ENCODE measurements at regions not wholly inside any gene's neighbourhood (a gene's known extent, or its start where the extent isn't known, plus 50 kb on each side); places are given as distances from the start of the nearest gene placed in this dataset.

DNA sequence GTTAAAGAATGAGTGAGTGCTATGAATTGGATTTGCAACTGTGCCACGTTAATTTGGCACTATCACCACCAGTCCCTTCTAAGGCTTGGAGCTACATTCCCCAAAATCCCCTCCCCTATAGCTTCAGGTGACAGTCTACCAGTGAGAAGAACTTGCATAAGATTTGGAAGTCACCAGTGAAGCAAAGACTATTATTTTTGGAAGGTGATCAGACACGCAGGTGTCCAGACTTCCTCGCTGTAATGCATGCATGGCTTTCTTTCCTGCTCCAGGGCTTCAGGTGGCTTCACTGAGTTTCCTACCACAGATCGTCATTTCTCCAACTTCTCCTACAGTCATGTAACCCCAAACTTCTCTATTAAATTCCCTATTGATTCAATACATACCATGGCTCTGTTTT is 61.4 kb downstream of the SLC41A2 start:
- DNase-seq (ENCODE audit: unreplicated experiment) = no peak
- Mint-ChIP-seq H3K27ac (ENCODE audit: low read depth, unreplicated experiment) (no peak overlapping the region), H3K9me3 (ENCODE audit: unreplicated experiment) (no peaks in the 10 kb centered on the region), H3K4me3 (ENCODE audit: unreplicated experiment) (no peak overlapping the region), H3K27me3 (ENCODE audit: insufficient read depth, unreplicated experiment) (no peaks in the 10 kb centered on the region), H3K4me1 (ENCODE audit: insufficient read depth, unreplicated experiment) (no peaks in the 10 kb centered on the region), H3K36me3 (ENCODE audit: insufficient read depth, unreplicated experiment) (no peaks in the 10 kb centered on the region)
- TF ChIP-seq CTCF (IDR thresholded peaks at IDR 0.05; ENCODE audit: unreplicated experiment) = no peak
- no TSS peak for BruUV-seq (replicated peaks)
- CTCF ChIA-PET = no interaction called here
- POLR2A ChIA-PET = interaction anchor here (1.8 kb wide), 1 partner anchor 9 kb away, joined by 5 read pairs; no protein-coding TSS in a partner anchor
- intact Hi-C loops (cut with micrococcal nuclease) = no loop called here

DNA sequence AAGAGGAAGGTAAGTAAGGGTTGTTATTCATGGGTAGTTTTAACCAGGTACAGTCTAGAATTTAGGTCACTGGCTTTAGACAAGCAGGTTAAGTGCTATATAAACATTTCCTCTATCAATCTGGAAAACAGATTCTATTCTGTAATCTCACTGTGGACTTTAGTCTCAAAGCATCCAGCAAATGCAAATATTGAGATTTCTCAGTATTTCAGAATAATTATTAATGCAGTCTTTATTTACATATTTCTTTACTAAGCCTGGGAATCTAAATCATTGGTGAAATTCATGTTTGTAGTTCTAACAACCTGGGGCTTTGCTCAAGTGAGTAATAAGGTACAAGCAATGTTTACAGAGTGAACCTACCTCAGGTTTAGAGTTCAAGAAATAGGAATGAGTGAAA is 61.9 kb downstream of the SLC41A2 start:
- Mint-ChIP-seq H3K36me3 (ENCODE audit: insufficient read depth, unreplicated experiment) (no peaks in the 10 kb centered on the region), H3K27ac (ENCODE audit: low read depth, unreplicated experiment) (no peak overlapping the region), H3K4me3 (ENCODE audit: unreplicated experiment) (no peak overlapping the region), H3K9me3 (ENCODE audit: unreplicated experiment) (no peaks in the 10 kb centered on the region), H3K4me1 (ENCODE audit: insufficient read depth, unreplicated experiment) (no peaks in the 10 kb centered on the region), H3K27me3 (ENCODE audit: insufficient read depth, unreplicated experiment) (no peaks in the 10 kb centered on the region)
- intact Hi-C loops (cut with micrococcal nuclease) = no loop called here
- TF ChIP-seq CTCF (IDR thresholded peaks at IDR 0.05; ENCODE audit: unreplicated experiment) = no peak
- BruUV-seq (replicated peaks) = no TSS peak
- POLR2A ChIA-PET = interaction anchor here (1.8 kb wide), 1 partner anchor 8 kb away, joined by 5 read pairs; no protein-coding TSS in a partner anchor
- no peak for DNase-seq (ENCODE audit: unreplicated experiment)
- CTCF ChIA-PET = interaction anchor here (0.6 kb wide), 1 partner anchor 618 kb away, joined by 5 read pairs; no protein-coding TSS in a partner anchor

GRCh38 chr12:104895415-104895814 is 62.7 kb downstream of the SLC41A2 start:
- CTCF ChIA-PET = interaction anchor here (1.2 kb wide), 1 partner anchor 514 kb away, joined by 5 read pairs; no protein-coding TSS in a partner anchor
- BruUV-seq (replicated peaks) = no TSS peak
- no peaks in the 10 kb centered on the region for H3K9me3 Mint-ChIP-seq (ENCODE audit: unreplicated experiment)
- intact Hi-C loops (cut with micrococcal nuclease) = no loop called here
- POLR2A ChIA-PET = interaction anchor here (0.6 to 1.8 kb wide), 3 partner anchors 7 to 135 kb away, joined by 3 to 5 read pairs (median 3); no protein-coding TSS in a partner anchor
- no peak for DNase-seq (ENCODE audit: unreplicated experiment)
- no peaks in the 10 kb centered on the region for H3K27me3 Mint-ChIP-seq (ENCODE audit: insufficient read depth, unreplicated experiment)
- no peak overlapping the region for H3K27ac Mint-ChIP-seq (ENCODE audit: low read depth, unreplicated experiment)
- peaks cover 4% of the 10 kb centered on the region for H3K36me3 Mint-ChIP-seq (ENCODE audit: insufficient read depth, unreplicated experiment)
- H3K4me1 Mint-ChIP-seq (ENCODE audit: insufficient read depth, unreplicated experiment) = no peaks in the 10 kb centered on the region
- TF ChIP-seq CTCF (IDR thresholded peaks at IDR 0.05; ENCODE audit: unreplicated experiment) = no peak
- H3K4me3 Mint-ChIP-seq (ENCODE audit: unreplicated experiment) = no peak overlapping the region

GRCh38 chr12:104890476-104891096 is 67.5 kb downstream of the SLC41A2 start:
- Mint-ChIP-seq H3K4me3 (ENCODE audit: unreplicated experiment) (no peak overlapping the region), H3K36me3 (ENCODE audit: insufficient read depth, unreplicated experiment) (peaks cover 4% of the 10 kb centered on the region), H3K27me3 (ENCODE audit: insufficient read depth, unreplicated experiment) (no peaks in the 10 kb centered on the region), H3K27ac (ENCODE audit: low read depth, unreplicated experiment) (no peak overlapping the region), H3K4me1 (ENCODE audit: insufficient read depth, unreplicated experiment) (no peaks in the 10 kb centered on the region), H3K9me3 (ENCODE audit: unreplicated experiment) (no peaks in the 10 kb centered on the region)
- intact Hi-C loops (cut with micrococcal nuclease) = no loop called here
- TF ChIP-seq CTCF (IDR thresholded peaks at IDR 0.05; ENCODE audit: unreplicated experiment) = no peak
- DNase-seq (ENCODE audit: unreplicated experiment) = no peak
- no TSS peak for BruUV-seq (replicated peaks)
- POLR2A ChIA-PET = interaction anchor here (0.5 kb wide), 1 partner anchor 602 kb away, joined by 3 read pairs; no protein-coding TSS in a partner anchor
- CTCF ChIA-PET = interaction anchor here (0.8 kb wide), 1 partner anchor 509 kb away, joined by 4 read pairs; no protein-coding TSS in a partner anchor

All from MCF 10A (cell line).